ENCODE measurements at regions not wholly inside any gene's neighbourhood (a gene's known extent, or its start where the extent isn't known, plus 50 kb on each side); places are given as distances from the start of the nearest gene placed in this dataset.

- TF ChIP-seq, protein P1, sequence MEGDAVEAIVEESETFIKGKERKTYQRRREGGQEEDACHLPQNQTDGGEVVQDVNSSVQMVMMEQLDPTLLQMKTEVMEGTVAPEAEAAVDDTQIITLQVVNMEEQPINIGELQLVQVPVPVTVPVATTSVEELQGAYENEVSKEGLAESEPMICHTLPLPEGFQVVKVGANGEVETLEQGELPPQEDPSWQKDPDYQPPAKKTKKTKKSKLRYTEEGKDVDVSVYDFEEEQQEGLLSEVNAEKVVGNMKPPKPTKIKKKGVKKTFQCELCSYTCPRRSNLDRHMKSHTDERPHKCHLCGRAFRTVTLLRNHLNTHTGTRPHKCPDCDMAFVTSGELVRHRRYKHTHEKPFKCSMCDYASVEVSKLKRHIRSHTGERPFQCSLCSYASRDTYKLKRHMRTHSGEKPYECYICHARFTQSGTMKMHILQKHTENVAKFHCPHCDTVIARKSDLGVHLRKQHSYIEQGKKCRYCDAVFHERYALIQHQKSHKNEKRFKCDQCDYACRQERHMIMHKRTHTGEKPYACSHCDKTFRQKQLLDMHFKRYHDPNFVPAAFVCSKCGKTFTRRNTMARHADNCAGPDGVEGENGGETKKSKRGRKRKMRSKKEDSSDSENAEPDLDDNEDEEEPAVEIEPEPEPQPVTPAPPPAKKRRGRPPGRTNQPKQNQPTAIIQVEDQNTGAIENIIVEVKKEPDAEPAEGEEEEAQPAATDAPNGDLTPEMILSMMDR (IDR thresholded peaks at IDR 0.05; ENCODE audit: borderline replicate concordance, extremely low read depth, low read length, poor library complexity, severe bottlenecking), result no peak
- no peak for TF ChIP-seq EZH2 (IDR thresholded peaks at IDR 0.05; ENCODE audit: borderline replicate concordance, low read depth, low read length, severe bottlenecking)
These were observed 52.9 kb upstream of the ROBO2 start for GRCh38 chr3:76986876-76987474.

Data from DND-41 (cell line).